ENCODE measurements at regions not wholly inside any gene's neighbourhood (a gene's known extent, or its start where the extent isn't known, plus 50 kb on each side); places are given as distances from the start of the nearest gene placed in this dataset.

GRCh38 chrX:99782516-99783040 is 627.5 kb downstream of the PCDH19 start:
- Histone ChIP-seq H2AK5ac (ENCODE audit: low read depth, low read length) (no peak overlapping the region), H3K23me2 (ENCODE audit: low read depth, low read length) (no peaks in the 10 kb centered on the region), H4K20me1 (replicated peaks in 1 of 2; ENCODE audit: control insufficient read depth in 1 of 2, insufficient read depth in 2 of 2, low read length in 2 of 2) (no peaks in the 10 kb centered on the region), H2BK20ac (ENCODE audit: low read length) (no peak overlapping the region), H3K9me3 (ENCODE audit: insufficient read depth in 2 of 2, low read depth in 1 of 2, low read length in 1 of 2) (no peaks in the 10 kb centered on the region), H3K14ac (ENCODE audit: insufficient read length) (no peak overlapping the region), H2AFZ (ENCODE audit: low read length) (no peak overlapping the region), H3K4ac (replicated peaks; ENCODE audit: insufficient read length, low read depth, low read length) (no peak overlapping the region), H3K36me3 (ENCODE audit: control insufficient read depth in 2 of 4, insufficient read depth in 4 of 4, low read length in 3 of 4) (no peaks in the 10 kb centered on the region), H3K4me2 (ENCODE audit: insufficient read depth in 1 of 2, low read depth in 2 of 2, low read length in 2 of 2) (no peak overlapping the region), H2BK15ac (ENCODE audit: low read length) (no peak overlapping the region), H3K23ac (ENCODE audit: insufficient read length) (no peak overlapping the region), H2BK120ac (replicated peaks; ENCODE audit: low read depth, low read length) (no peak overlapping the region), H3K4me3 (ENCODE audit: extremely low read depth in 1 of 4, insufficient read depth in 2 of 4, low read depth in 3 of 4, low read length in 4 of 4) (no peak overlapping the region), H4K91ac (replicated peaks; ENCODE audit: insufficient read length, low read length) (no peak overlapping the region), H3K79me2 (ENCODE audit: control insufficient read depth in 1 of 2, insufficient read depth in 2 of 2, low read length in 2 of 2) (no peaks in the 10 kb centered on the region), H3K9ac (replicated peaks in 1 of 4; ENCODE audit: extremely low read depth in 1 of 4, low read depth in 3 of 4, low read length in 3 of 4) (no peak overlapping the region), H4K8ac (ENCODE audit: extremely low read depth, insufficient read depth, low read length) (no peak overlapping the region), H3K27ac (ENCODE audit: low read depth, low read length) (no peak overlapping the region), H3K79me1 (ENCODE audit: low read depth, low read length) (no peaks in the 10 kb centered on the region), H2BK12ac (ENCODE audit: low read depth, low read length) (no peak overlapping the region), H3K27me3 (replicated peaks in 1 of 4; ENCODE audit: control insufficient read depth in 3 of 4, extremely low read depth in 1 of 4, insufficient read depth in 3 of 4, low read length in 3 of 4) (no peaks in the 10 kb centered on the region), H4K5ac (ENCODE audit: insufficient read length, low read depth, low read length) (no peak overlapping the region), H3K4me1 (replicated peaks in 1 of 4; ENCODE audit: control insufficient read depth in 3 of 4, insufficient read depth in 4 of 4, low read length in 3 of 4) (no peaks in the 10 kb centered on the region), H2BK5ac (ENCODE audit: low read depth, low read length) (no peak overlapping the region), H3K18ac (ENCODE audit: extremely low read depth, low read length) (no peak overlapping the region), H3K56ac (replicated peaks; ENCODE audit: insufficient read length, low read depth, low read length) (no peak overlapping the region)
- DNase-seq (ENCODE audit: low read depth in 1 of 2, low spot score in 2 of 2): no peak
- CTCF ChIA-PET (ENCODE audit: partially characterized antibody): no interaction called here
- FAIRE-seq: no peak
- POLR2A ChIA-PET (ENCODE audit: partially characterized antibody): no interaction called here
- 87% methylated on average over 3 of the region's 3 CpGs; no CpG with 5 or more reads in 1 of the 2 experiments for WGBS, 2 experiments (ENCODE audit: extremely low coverage in 1 of 2, insufficient coverage in 1 of 2, insufficient read length in 1 of 2, insufficient replicate concordance in 2 of 2, low coverage in 1 of 2, low lambda C conversion rate in 2 of 2, missing lambda C conversion rate in 1 of 2)
- TF ChIP-seq POU5F1 (IDR thresholded peaks at IDR 0.05; ENCODE audit: low read depth, low read length) (no peak), JUN (IDR thresholded peaks at IDR 0.05; ENCODE audit: low read depth, low read length) (no peak), BRCA1 (IDR thresholded peaks at IDR 0.05; ENCODE audit: low read depth, low read length) (no peak), TBP (IDR thresholded peaks at IDR 0.05; ENCODE audit: low read depth, low read length) (no peak), CEBPB (IDR thresholded peaks at IDR 0.05; ENCODE audit: low read depth, low read length) (no peak), ATF3 (IDR thresholded peaks at IDR 0.05; ENCODE audit: insufficient read depth, low read depth, low read length) (no peak), FOSL1 (IDR thresholded peaks at IDR 0.05; ENCODE audit: insufficient read depth, low read depth, low read length) (no peak), CREB1 (IDR thresholded peaks at IDR 0.05) (no peak)
- TF ChIP-seq, protein P1, sequence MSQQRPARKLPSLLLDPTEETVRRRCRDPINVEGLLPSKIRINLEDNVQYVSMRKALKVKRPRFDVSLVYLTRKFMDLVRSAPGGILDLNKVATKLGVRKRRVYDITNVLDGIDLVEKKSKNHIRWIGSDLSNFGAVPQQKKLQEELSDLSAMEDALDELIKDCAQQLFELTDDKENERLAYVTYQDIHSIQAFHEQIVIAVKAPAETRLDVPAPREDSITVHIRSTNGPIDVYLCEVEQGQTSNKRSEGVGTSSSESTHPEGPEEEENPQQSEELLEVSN (IDR thresholded peaks at IDR 0.05): no peak

Data from H1 (cell line).